ENCODE measurements at regions not wholly inside any gene's neighbourhood (a gene's known extent, or its start where the extent isn't known, plus 50 kb on each side); places are given as distances from the start of the nearest gene placed in this dataset.

- H3K4me1 Mint-ChIP-seq, result peaks cover 0 to 4% of the 10 kb centered on the region in 2 experiments; a peak in 2 of 4 replicates
- no peaks in the 10 kb centered on the region for H3K27me3 Mint-ChIP-seq (ENCODE audit: low read depth)
- no peaks in the 10 kb centered on the region; the same call in 1 of the 2 replicates for H3K79me2 ChIP-seq (ENCODE audit: insufficient read depth, low read length)
- no peak overlapping the region for H3K4ac ChIP-seq (ENCODE audit: low read depth, low read length)
- no peak overlapping the region for H2BK12ac ChIP-seq (ENCODE audit: insufficient read length, low read depth, low read length)
- no peak overlapping the region for H3K18ac ChIP-seq (ENCODE audit: insufficient read length, low read depth, low read length)
- H3K23me2 ChIP-seq (ENCODE audit: insufficient read length, low read depth, low read length, poor library complexity, severe bottlenecking), result no peaks in the 10 kb centered on the region
- TF ChIP-seq CTCF (conservative IDR thresholded peaks at IDR 0.05), result no peak
- H3K23ac ChIP-seq (ENCODE audit: insufficient read length, low read depth, low read length), result no peak overlapping the region
- H3K27ac Mint-ChIP-seq, result peak overlapping the region in 1 of 3 experiments; percentile 89; a peak in 2 of 7 replicates
- H3K9me3 ChIP-seq (ENCODE audit: control insufficient read depth, low read depth, low read length), result no peaks in the 10 kb centered on the region
- H3K56ac ChIP-seq (ENCODE audit: insufficient read length, low read depth, low read length), result no peak overlapping the region
- H3K4me1 ChIP-seq (ENCODE audit: insufficient read depth, low read length), result no peaks in the 10 kb centered on the region
- DNase-seq, result no peak
- no peaks in the 10 kb centered on the region for H4K20me1 ChIP-seq (ENCODE audit: control insufficient read depth, insufficient read depth, insufficient read length)
- H2BK20ac ChIP-seq (ENCODE audit: low read depth, low read length, poor library complexity, severe bottlenecking), result no peak overlapping the region
- no peak overlapping the region for H4K91ac ChIP-seq (ENCODE audit: insufficient read length, low read depth, low read length)
- no peak overlapping the region for H2AK5ac ChIP-seq (ENCODE audit: insufficient read length, low read length)
- no peak overlapping the region for H3K4me2 ChIP-seq (ENCODE audit: insufficient read depth, insufficient read length, low read length)
- no peak overlapping the region for H2BK5ac ChIP-seq (ENCODE audit: insufficient read length, low read length)
- H4K5ac ChIP-seq (ENCODE audit: insufficient read length, low read depth, low read length), result no peak overlapping the region
- no peak overlapping the region for H2BK15ac ChIP-seq (ENCODE audit: low read depth, low read length)
- H3K9ac ChIP-seq (ENCODE audit: extremely low read depth, insufficient read length, low read length), result no peak overlapping the region
- no peak overlapping the region for H4K8ac ChIP-seq (replicated peaks; ENCODE audit: insufficient read length, low read depth, low read length)
- H2BK120ac ChIP-seq (ENCODE audit: low read depth, low read length, poor library complexity, severe bottlenecking), result no peak overlapping the region
- H3K79me1 ChIP-seq (ENCODE audit: insufficient read depth, low read depth, low read length, poor library complexity, severe bottlenecking), result no peaks in the 10 kb centered on the region
- no peak overlapping the region for H3K14ac ChIP-seq (ENCODE audit: insufficient read depth, low read length)
- no peaks in the 10 kb centered on the region for H3K27me3 ChIP-seq (ENCODE audit: insufficient read depth, low read length)
- H3K27ac ChIP-seq (ENCODE audit: insufficient read length, low read depth, low read length), result no peak overlapping the region
- no peak overlapping the region for H2AFZ ChIP-seq (ENCODE audit: low read length)
- no peak overlapping the region for H3T11ph ChIP-seq (ENCODE audit: low read length)
- no CpG with 5 or more reads among the region's 4 CpGs for WGBS (ENCODE audit: extremely low coverage, insufficient read length, low lambda C conversion rate)
- no peaks in the 10 kb centered on the region for H3K36me3 Mint-ChIP-seq (ENCODE audit: insufficient read depth in 1 of 3, low read depth in 3 of 3)
- no peak overlapping the region for H3K4me3 Mint-ChIP-seq
- no peaks in the 10 kb centered on the region for H3K9me3 Mint-ChIP-seq
These were observed 77.3 kb downstream of the TNFSF18 start for GRCh38 chr1:172973424-172973823.

All from H9 (cell line).